ENCODE measurements at regions not wholly inside any gene's neighbourhood (a gene's known extent, or its start where the extent isn't known, plus 50 kb on each side); places are given as distances from the start of the nearest gene placed in this dataset.
"Not testable (repeated sequence)": the region's sequence is repeated elsewhere in the genome, so short reads cannot be mapped to it uniquely, and the experiment has no call there.

DNA sequence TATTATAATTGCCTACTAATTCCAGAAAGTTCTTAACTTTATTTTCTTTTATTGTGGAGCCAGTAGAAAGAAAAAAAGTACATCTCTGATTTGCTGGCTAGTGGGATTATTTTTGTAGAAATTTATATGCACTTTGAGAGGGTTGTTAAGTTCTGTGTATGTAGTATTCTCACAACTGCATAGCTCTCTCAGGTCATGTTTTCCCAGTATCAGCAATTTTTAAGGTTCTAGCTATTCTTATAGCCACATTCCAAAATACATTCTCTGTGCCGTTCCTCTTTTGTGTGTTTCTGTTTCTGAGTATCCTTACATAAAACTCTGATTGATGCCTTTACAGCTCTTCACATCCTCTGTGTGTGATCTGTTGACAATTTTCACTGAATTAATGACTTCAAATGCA, 199.3 kb upstream of the KYNU start:
- Mint-ChIP-seq H3K9me3 (peaks cover 3% of the 10 kb centered on the region), H3K4me1 (no peaks in the 10 kb centered on the region), H3K27me3 (no peaks in the 10 kb centered on the region), H3K27ac (no peak overlapping the region), H3K4me3 (no peak overlapping the region), H3K36me3 (ENCODE audit: low read depth) (no peaks in the 10 kb centered on the region)
- ATAC-seq (replicated peaks): no peak

DNA sequence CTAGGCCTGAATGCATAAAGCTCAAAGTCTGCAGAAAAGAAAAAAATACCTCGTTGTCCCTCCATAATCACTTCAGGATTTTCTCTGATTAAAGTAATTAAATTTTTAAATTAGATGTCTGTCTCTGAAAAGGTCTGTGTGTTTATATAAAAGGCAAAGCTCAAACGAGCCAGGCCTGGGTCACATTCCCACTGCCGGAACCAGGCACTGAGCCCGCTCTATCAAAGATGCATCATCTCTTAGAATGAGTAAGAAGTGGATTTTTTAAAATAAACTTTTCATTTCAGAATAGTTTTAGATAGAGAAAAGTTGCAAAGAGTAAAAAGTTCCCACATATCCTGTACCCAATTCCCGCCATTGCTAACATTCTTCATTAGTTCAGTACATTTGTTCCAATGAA, 202.1 kb upstream of the KYNU start:
- no peaks in the 10 kb centered on the region for H3K27me3 Mint-ChIP-seq
- H3K4me3 Mint-ChIP-seq: no peak overlapping the region
- H3K27ac Mint-ChIP-seq: no peak overlapping the region

DNA sequence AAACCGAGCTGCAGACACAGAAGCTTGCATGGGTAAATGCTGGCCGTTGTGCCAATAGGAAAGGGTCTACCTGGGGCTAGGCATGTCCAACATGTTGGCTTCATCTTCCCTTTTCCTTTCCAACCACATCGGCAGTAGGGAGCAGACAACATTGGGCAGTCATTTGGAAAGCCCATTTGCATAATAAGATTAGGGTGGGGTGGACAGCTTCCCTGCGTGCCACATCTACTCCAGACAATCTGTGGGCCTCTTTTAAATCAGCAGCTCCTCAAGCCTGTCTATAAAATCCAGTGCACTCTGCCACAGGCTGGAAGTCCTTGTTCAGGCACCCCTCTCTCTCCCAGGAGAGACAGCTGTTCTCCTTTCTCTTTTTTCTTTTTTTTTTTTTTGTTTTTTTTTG, 203.6 kb upstream of the KYNU start:
- Mint-ChIP-seq H3K27me3 (no peaks in the 10 kb centered on the region), H3K9me3 (peaks cover 3% of the 10 kb centered on the region), H3K36me3 (ENCODE audit: low read depth) (no peaks in the 10 kb centered on the region), H3K4me3 (no peak overlapping the region), H3K27ac (no peak overlapping the region), H3K4me1 (no peaks in the 10 kb centered on the region)
- no peak for ATAC-seq (replicated peaks)

More for the DNA sequence above, 202.1 kb upstream of the KYNU start:
- no peaks in the 10 kb centered on the region for H3K4me1 Mint-ChIP-seq
- peaks cover 3% of the 10 kb centered on the region for H3K9me3 Mint-ChIP-seq
- no peaks in the 10 kb centered on the region for H3K36me3 Mint-ChIP-seq (ENCODE audit: low read depth)
- no peak for ATAC-seq (replicated peaks)

DNA sequence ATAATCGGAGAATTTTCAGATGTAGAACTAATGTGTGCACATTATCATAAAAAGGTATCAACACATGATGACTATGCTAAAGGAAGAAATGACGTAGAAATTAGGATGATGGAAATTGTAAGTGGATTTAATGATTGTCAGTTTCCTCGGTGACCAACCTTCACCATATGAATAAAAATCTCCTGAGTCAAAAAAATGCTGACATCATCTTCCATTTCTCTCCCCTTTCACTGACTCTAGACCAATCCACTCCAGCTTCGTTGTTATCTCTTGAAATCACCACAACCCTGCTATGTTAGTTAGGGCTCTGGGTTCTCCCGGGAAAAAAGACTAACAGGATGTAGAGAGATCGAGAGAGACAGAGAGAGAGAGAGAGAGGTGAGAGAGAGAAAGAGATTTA, 204.8 kb upstream of the KYNU start:
- no peaks in the 10 kb centered on the region for H3K27me3 Mint-ChIP-seq
- H3K36me3 Mint-ChIP-seq (ENCODE audit: low read depth): no peaks in the 10 kb centered on the region

DNA sequence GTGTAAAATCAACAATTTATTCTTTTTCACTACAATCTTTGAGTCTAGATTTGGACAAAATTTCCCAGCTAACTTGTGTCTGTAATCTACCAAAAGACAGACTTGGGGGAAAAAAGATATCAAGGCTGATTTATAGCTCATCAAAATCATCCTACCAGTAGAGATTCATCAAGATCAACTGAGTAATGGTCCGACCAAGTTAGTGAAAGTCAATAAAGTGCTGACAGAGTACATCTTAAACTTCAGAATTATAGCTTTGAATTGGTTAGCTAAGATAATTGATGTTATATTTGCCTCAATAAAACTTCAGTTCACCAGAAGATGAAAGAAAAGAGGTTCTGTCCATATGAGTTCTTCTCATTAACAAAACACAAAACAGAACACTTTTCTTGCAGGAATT, 207.1 kb upstream of the KYNU start:
- H3K4me1 Mint-ChIP-seq: no peaks in the 10 kb centered on the region
- H3K36me3 Mint-ChIP-seq (ENCODE audit: low read depth): no peaks in the 10 kb centered on the region
- H3K27me3 Mint-ChIP-seq: no peaks in the 10 kb centered on the region
- H3K9me3 Mint-ChIP-seq: peaks cover 5% of the 10 kb centered on the region
- H3K27ac Mint-ChIP-seq: no peak overlapping the region
- ATAC-seq (replicated peaks): no peak
- no peak overlapping the region for H3K4me3 Mint-ChIP-seq

More for the DNA sequence above, 204.8 kb upstream of the KYNU start:
- Mint-ChIP-seq H3K27ac (no peak overlapping the region), H3K9me3 (peaks cover 3% of the 10 kb centered on the region), H3K4me3 (no peak overlapping the region), H3K4me1 (no peaks in the 10 kb centered on the region)
- no peak for ATAC-seq (replicated peaks)

DNA sequence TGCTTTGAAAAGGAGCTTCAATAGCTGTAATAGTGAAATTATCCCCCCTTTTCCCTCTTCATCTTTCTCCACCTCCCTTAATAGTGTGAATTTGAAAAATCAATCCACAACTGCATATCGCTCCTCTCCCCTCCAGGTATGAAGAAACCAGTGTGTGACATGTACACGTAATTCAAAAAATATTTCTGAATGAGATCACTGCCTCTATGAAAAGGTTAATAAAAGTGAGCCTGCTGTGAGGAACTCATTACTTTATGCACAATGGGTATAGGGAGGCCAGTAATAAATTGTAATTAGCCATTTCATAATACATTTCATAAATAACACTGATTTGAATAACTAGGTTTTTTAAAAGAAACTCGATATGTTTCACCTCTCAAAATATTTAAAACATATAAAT, 209.0 kb upstream of the KYNU start:
- no peak for ATAC-seq (replicated peaks)
- Mint-ChIP-seq H3K36me3 (ENCODE audit: low read depth) (no peaks in the 10 kb centered on the region), H3K27ac (no peak overlapping the region), H3K4me3 (no peak overlapping the region), H3K27me3 (no peaks in the 10 kb centered on the region), H3K9me3 (peaks cover 5% of the 10 kb centered on the region), H3K4me1 (no peaks in the 10 kb centered on the region)

DNA sequence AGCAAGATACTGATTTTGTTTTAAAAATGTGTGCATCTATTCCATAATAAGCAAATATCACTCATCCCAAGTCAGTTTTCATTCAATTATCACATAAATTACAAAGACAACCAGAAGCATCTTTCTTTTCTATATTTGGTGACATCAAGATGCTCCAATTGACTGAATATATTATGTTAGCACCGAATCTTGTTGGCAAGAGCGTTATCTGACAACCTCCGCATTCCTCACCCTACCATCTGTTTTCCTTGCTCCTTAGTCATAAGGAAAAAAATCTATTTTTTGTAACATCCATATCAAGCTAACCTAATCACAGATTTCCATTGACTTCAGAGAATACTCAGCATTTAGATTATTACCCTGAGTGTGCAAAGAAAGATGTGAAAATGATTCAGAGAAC, 212.2 kb upstream of the KYNU start:
- Mint-ChIP-seq H3K27me3 (no peaks in the 10 kb centered on the region), H3K4me1 (no peaks in the 10 kb centered on the region), H3K36me3 (ENCODE audit: low read depth) (no peaks in the 10 kb centered on the region), H3K9me3 (peaks cover 4% of the 10 kb centered on the region), H3K4me3 (no peak overlapping the region), H3K27ac (no peak overlapping the region)
- ATAC-seq (replicated peaks): no peak

DNA sequence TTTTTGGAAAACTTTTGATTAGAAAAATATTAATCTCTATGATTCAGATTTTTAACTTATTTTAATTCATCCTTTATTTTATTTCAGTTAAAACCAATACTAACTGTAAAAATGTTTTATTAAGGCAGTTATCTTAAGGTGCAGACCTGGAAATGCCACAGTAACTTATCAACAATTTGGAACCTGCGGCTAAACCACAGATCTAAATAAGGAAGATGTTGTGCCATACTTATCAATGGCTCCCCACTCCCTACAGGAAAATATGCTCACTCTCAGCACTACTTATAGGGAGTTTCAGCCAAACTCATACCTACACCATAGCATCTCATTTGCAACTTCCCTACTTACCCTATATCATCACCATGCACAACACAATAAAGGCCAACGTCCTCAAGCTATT, 226.9 kb upstream of the KYNU start:
- no peaks in the 10 kb centered on the region for H3K27me3 Mint-ChIP-seq
- no peak for ATAC-seq (replicated peaks)
- no peaks in the 10 kb centered on the region for H3K36me3 Mint-ChIP-seq (ENCODE audit: low read depth)
- H3K27ac Mint-ChIP-seq: no peak overlapping the region
- H3K9me3 Mint-ChIP-seq: peaks cover 5% of the 10 kb centered on the region
- no peaks in the 10 kb centered on the region for H3K4me1 Mint-ChIP-seq
- H3K4me3 Mint-ChIP-seq: no peak overlapping the region

DNA sequence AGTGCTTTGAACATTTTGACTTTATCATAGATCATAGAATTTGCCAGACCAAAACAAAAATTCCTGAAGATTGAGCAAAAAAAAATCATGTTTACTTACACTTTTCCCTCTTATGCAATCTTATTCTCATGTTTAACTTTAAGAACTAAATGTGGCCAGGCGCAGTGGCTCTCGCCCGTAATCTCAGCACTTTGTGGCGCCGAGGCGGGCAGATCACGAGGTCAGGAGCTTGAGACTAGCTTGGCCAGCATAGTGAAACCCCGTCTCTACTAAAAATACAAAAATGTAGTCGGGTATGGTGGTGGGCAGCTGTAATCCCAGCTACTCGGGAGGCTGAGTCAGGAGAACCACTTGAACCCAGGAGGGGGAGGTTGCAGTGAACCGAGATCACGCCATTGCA, 227.9 kb upstream of the KYNU start:
- Mint-ChIP-seq H3K27ac (no peak overlapping the region), H3K9me3 (peaks cover 3% of the 10 kb centered on the region), H3K4me1 (no peaks in the 10 kb centered on the region), H3K4me3 (no peak overlapping the region), H3K36me3 (ENCODE audit: low read depth) (no peaks in the 10 kb centered on the region), H3K27me3 (no peaks in the 10 kb centered on the region)
- no peak for ATAC-seq (replicated peaks)

DNA sequence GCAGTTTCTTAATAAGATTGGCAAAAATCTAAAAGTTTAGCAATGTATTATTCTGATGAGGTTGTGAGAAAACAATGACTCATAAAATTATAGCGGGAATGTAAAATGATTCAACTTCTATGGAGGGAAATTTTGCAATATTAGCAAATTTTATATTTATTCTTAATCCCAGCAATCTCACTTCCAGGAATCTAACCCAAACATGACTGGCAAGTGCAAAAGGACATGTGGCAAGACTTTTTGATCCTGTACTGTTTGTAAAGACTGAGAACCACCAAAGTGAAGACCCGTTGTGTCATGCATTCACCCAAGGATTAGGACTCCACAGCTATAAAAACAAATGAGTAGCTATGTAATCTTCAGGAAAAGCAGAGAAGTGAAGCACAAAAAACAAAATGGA, 234.8 kb upstream of the KYNU start:
- H3K9me3 Mint-ChIP-seq: peaks cover 7% of the 10 kb centered on the region
- H3K4me3 Mint-ChIP-seq: no peak overlapping the region
- no peak overlapping the region for H3K27ac Mint-ChIP-seq

DNA sequence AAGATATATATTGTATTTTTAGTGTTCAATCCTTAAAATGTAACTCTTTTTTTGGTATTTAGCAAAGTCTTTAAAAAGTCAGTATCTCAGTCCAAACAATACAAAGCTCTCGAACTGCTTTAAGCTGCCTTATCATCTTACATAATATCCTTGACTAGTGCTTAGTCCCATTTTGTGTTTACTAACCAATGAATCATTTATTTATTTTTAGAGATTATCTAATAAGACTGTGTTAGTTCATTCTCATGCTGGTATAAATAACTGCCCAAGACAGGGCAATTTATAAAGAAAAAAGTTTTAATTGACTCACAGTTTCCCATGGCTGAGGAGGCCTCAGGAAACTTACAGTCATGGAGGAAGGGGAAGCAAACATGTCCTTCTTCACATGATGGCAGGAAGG, 248.3 kb upstream of the KYNU start:
- Mint-ChIP-seq H3K27ac (no peak overlapping the region), H3K9me3 (no peaks in the 10 kb centered on the region), H3K27me3 (no peaks in the 10 kb centered on the region), H3K4me3 (no peak overlapping the region), H3K4me1 (no peaks in the 10 kb centered on the region), H3K36me3 (ENCODE audit: low read depth) (no peaks in the 10 kb centered on the region)
- no peak for ATAC-seq (replicated peaks)

More for the DNA sequence above, 234.8 kb upstream of the KYNU start:
- H3K36me3 Mint-ChIP-seq (ENCODE audit: low read depth): no peaks in the 10 kb centered on the region
- no peaks in the 10 kb centered on the region for H3K27me3 Mint-ChIP-seq
- no peak for ATAC-seq (replicated peaks)
- H3K4me1 Mint-ChIP-seq: no peaks in the 10 kb centered on the region

DNA sequence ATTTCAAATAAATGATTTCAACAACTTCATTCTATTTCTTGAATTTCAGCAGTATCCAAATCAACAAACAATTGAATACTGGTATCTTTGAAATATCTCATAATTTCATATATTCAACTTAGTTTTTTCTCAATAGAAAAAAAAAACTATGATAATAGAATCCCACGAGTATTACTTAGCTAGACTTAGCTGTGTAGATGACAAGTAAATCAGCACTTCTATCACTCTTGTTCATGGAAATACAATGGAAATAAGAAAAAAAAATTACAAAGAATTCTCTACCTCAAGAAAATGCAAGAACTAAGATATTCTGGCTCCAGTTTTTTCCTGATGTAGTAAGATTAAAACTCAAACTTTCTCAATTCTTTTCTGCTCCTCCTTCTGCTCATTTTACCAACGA, 256.2 kb upstream of the KYNU start:
- no peak for ATAC-seq (replicated peaks)
- Mint-ChIP-seq H3K4me1 (no peaks in the 10 kb centered on the region), H3K9me3 (peaks cover 3% of the 10 kb centered on the region)

DNA sequence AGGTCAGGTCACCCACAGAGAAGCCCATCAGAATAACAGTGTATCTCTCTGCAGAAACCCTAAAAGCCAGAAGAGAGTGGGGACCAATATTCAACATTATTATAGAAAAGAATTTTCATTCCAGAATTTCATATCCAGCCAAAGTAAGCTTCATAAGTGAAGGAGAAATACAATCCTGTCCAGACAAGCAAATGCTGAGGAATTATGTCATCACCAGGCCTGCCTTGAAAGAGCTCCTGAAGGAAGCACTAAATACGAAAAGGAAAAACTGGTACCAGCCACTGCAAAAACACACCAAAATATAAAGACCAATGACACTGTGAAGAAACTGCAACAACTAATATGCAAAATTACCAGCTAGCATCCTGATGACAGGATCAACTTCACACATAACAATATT, 260.0 kb upstream of the KYNU start:
- no peak overlapping the region for H3K4me3 Mint-ChIP-seq
- no peak for ATAC-seq (replicated peaks)
- peaks cover 3% of the 10 kb centered on the region for H3K9me3 Mint-ChIP-seq
- no peaks in the 10 kb centered on the region for H3K27me3 Mint-ChIP-seq
- no peak overlapping the region for H3K27ac Mint-ChIP-seq
- H3K36me3 Mint-ChIP-seq (ENCODE audit: low read depth): no peaks in the 10 kb centered on the region
- no peaks in the 10 kb centered on the region for H3K4me1 Mint-ChIP-seq

More for the DNA sequence above, 256.2 kb upstream of the KYNU start:
- Mint-ChIP-seq H3K27me3 (no peaks in the 10 kb centered on the region), H3K4me3 (no peak overlapping the region), H3K36me3 (ENCODE audit: low read depth) (no peaks in the 10 kb centered on the region), H3K27ac (no peak overlapping the region)

DNA sequence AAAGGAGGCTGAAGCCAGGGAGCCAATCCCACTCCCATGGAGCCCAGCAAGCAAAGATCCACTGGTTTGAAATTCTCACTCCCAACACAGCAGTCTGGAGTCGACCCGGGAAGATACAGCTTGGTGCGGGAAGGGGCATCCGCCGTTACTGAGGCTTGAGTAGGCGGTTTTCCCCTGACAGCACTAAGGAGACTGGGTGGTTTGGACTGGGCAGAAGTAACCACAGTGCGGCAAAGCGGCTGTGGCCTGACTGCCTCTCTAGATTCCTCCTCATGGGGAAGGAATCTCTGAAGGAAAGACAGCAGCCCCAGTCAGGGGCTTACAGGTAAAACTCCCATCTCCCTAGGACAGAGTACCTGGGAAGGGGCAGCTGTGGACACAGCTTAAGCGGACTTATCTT, 261.6 kb upstream of the KYNU start:
- H3K27ac Mint-ChIP-seq: no peak overlapping the region
- no peak for ATAC-seq (replicated peaks)
- H3K36me3 Mint-ChIP-seq (ENCODE audit: low read depth): no peaks in the 10 kb centered on the region
- no peaks in the 10 kb centered on the region for H3K9me3 Mint-ChIP-seq
- no peaks in the 10 kb centered on the region for H3K27me3 Mint-ChIP-seq
- no peak overlapping the region for H3K4me3 Mint-ChIP-seq
- H3K4me1 Mint-ChIP-seq: no peaks in the 10 kb centered on the region

DNA sequence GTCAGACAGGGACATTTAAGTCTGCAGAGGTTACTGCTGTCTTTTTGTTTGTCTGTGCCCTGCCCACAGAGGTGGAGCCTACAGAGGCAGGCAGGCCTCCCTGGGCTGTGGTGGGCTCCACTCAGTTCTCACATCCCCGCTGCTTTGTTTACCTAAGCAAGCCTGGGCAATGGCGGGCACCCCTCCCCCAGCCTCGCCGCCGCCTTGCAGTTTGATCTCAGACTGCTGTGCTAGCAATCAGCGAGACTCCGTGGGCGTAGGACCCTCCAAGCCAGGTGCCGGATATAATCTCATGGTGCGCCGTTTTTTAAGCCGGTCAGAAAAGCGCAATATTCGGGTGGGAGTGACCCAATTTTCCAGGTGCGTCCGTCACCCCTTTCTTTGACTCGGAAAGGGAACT, 264.3 kb upstream of the KYNU start:
- H3K27ac Mint-ChIP-seq; H3K36me3 Mint-ChIP-seq (ENCODE audit: low read depth); ATAC-seq (replicated peaks); H3K4me1 Mint-ChIP-seq; H3K9me3 Mint-ChIP-seq; H3K27me3 Mint-ChIP-seq; H3K4me3 Mint-ChIP-seq: not testable (repeated sequence)

DNA sequence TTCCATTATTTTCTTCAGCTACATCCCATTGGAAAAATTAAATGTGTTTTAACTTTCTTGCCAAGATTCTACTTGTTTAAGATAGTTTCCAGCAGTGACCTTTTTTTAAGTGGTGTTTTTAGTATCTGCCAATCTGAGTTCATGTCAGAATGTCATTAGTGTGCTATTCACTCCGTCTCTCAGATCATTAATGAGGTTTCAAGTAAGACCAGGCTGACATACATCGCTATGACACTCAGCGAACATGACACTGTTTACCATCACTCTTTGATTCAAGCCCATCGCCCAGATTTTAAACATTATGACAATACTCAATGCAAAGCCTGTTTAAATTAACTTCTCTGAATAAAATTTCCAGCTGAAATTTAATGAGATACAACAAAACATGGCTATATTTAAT, 272.0 kb upstream of the KYNU start:
- Mint-ChIP-seq H3K36me3 (ENCODE audit: low read depth) (no peaks in the 10 kb centered on the region), H3K4me1 (no peaks in the 10 kb centered on the region), H3K27me3 (no peaks in the 10 kb centered on the region), H3K9me3 (no peaks in the 10 kb centered on the region), H3K27ac (no peak overlapping the region), H3K4me3 (no peak overlapping the region)
- no peak for ATAC-seq (replicated peaks)
